Ectodermal cell (in vitro differentiated cells): ENCODE measurements at regions not wholly inside any gene's neighbourhood (a gene's known extent, or its start where the extent isn't known, plus 50 kb on each side); places are given as distances from the start of the nearest gene placed in this dataset.

ENCODE experiments used
- H3K27ac ChIP-seq: 2 replicates; pipeline ENCODE4 v1.7.0; 2013; ENCODE audit warnings: mild to moderate bottlenecking, low read depth, low read length; ENCODE audit not compliant: insufficient read depth, poor library complexity, severe bottlenecking
- H3K27me3 ChIP-seq: 2 replicates; pipeline ENCODE4 v1.7.0; 2013; ENCODE audit warnings: mild to moderate bottlenecking, low read length; ENCODE audit not compliant: insufficient read depth, control insufficient read depth, poor library complexity, severe bottlenecking
- H3K36me3 ChIP-seq: one replicate; pipeline ENCODE4 v1.7.0; 2013; ENCODE audit warnings: low read length; ENCODE audit not compliant: control insufficient read depth, insufficient read depth
- H3K4me1 ChIP-seq: one replicate; pipeline ENCODE4 v1.7.0; 2013; ENCODE audit warnings: low read length; ENCODE audit not compliant: control insufficient read depth, insufficient read depth
- H3K4me3 ChIP-seq: 2 replicates; pipeline ENCODE4 v1.7.0; 2013; ENCODE audit warnings: low read depth, low read length, control low read depth; ENCODE audit not compliant: insufficient read depth
- H3K9me3 ChIP-seq: 2 replicates; pipeline ENCODE4 v1.7.0; 2013; ENCODE audit warnings: mild to moderate bottlenecking, low read length, moderate library complexity; ENCODE audit not compliant: control insufficient read depth
- WGBS, 2 experiments: methylation state at CpG; one replicate each; pipeline ENCODE4 v1.1.7; 2013; ENCODE audit warnings: missing lambda C conversion rate in 2 of 2; 5-methylcytosine and 5-hydroxymethylcytosine counted together

GRCh38 chr14:101362529-101363260 lies 198.6 kb upstream of the DIO3 start:
- 90% methylated on average over 17 of the region's 17 CpGs for WGBS, 2 experiments
- peaks cover 52% of the 10 kb centered on the region for H3K4me1 ChIP-seq
- H3K9me3 ChIP-seq = no peaks in the 10 kb centered on the region
- no peak overlapping the region for H3K27ac ChIP-seq
- H3K27me3 ChIP-seq = no peaks in the 10 kb centered on the region
- H3K4me3 ChIP-seq = no peak overlapping the region
- H3K36me3 ChIP-seq = no peaks in the 10 kb centered on the region

DNA sequence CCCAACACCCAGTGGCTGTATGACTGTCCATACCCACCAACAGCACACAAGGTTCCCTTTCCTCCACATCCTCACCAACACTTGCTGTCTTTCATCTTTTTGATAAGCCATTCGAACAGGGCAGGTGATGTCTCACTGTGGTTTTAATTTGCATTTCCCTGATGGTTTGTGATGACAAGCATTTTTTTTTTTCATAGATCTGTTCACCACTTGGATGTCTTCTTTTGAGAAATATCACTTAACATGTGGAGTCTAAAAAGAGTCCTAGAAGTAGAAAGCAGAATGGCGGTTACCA lies 198.1 kb upstream of the DIO3 start:
- H3K27me3 ChIP-seq = no peaks in the 10 kb centered on the region
- 85 to 100% methylated on average over 2 of the region's 2 CpGs for WGBS, 2 experiments
- peaks cover 55% of the 10 kb centered on the region for H3K4me1 ChIP-seq
- no peaks in the 10 kb centered on the region for H3K9me3 ChIP-seq
- H3K27ac ChIP-seq = no peak overlapping the region
- no peaks in the 10 kb centered on the region for H3K36me3 ChIP-seq
- H3K4me3 ChIP-seq = no peak overlapping the region

DNA sequence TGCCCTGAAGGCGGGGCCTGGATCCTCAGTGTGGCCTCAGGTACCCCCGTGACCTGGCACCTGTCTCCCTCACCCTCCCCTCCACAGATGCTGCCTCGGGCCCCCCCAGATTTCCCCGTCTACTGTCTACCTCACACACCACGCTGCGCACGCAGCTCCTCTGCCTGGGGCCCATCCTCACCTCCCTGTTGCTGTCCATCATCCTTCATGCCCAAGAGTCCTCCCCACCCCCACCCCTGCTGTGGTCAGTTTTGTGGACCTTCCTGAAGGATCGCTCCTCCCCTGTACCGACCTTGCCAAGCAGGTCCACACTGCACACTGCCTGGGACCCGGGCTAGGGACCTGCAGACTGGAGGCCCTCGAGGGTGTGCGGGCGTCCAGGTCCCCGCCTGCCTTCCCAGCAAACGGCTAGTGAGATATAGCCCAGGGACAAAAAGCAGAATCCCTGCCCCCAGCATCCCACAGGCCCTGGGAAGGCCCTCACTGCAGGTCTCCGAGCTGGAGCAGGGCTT lies 197.4 kb upstream of the DIO3 start:
- Histone ChIP-seq H3K4me3 (no peak overlapping the region), H3K9me3 (no peaks in the 10 kb centered on the region), H3K4me1 (peaks cover 55% of the 10 kb centered on the region), H3K36me3 (no peaks in the 10 kb centered on the region), H3K27ac (no peak overlapping the region), H3K27me3 (no peaks in the 10 kb centered on the region)
- 91 to 94% methylated on average over 16 of the region's 16 CpGs for WGBS, 2 experiments

GRCh38 chr14:101364503-101365328 lies 196.6 kb upstream of the DIO3 start:
- no peak overlapping the region for H3K4me3 ChIP-seq

GRCh38 chr14:101365329-101366158 lies 195.8 kb upstream of the DIO3 start:
- Histone ChIP-seq H3K27me3 (no peaks in the 10 kb centered on the region), H3K27ac (no peak overlapping the region), H3K9me3 (no peaks in the 10 kb centered on the region), H3K4me3 (no peak overlapping the region), H3K4me1 (peaks cover 43% of the 10 kb centered on the region), H3K36me3 (no peaks in the 10 kb centered on the region)
- WGBS, 2 experiments = 69 to 79% methylated on average over 20 of the region's 20 CpGs

More at GRCh38 chr14:101364503-101365328, 196.6 kb upstream of the DIO3 start:
- Histone ChIP-seq H3K4me1 (peaks cover 51% of the 10 kb centered on the region), H3K27ac (no peak overlapping the region), H3K36me3 (no peaks in the 10 kb centered on the region), H3K9me3 (no peaks in the 10 kb centered on the region), H3K27me3 (no peaks in the 10 kb centered on the region)
- 86 to 90% methylated on average over 41 to 42 of the region's 42 CpGs for WGBS, 2 experiments

GRCh38 chr14:101367421-101368261 lies 193.7 kb upstream of the DIO3 start:
- Histone ChIP-seq H3K9me3 (no peaks in the 10 kb centered on the region), H3K4me3 (no peak overlapping the region), H3K4me1 (peaks cover 40% of the 10 kb centered on the region), H3K27me3 (no peaks in the 10 kb centered on the region), H3K36me3 (no peaks in the 10 kb centered on the region), H3K27ac (no peak overlapping the region)
- 76 to 78% methylated on average over 23 of the region's 23 CpGs for WGBS, 2 experiments

- H3K27ac ChIP-seq = no peak overlapping the region
- H3K4me1 ChIP-seq = peaks cover 47% of the 10 kb centered on the region
- no peak overlapping the region for H3K4me3 ChIP-seq
- no peaks in the 10 kb centered on the region for H3K36me3 ChIP-seq
- no peaks in the 10 kb centered on the region for H3K27me3 ChIP-seq
- WGBS, 2 experiments = 92 to 97% methylated on average over 6 of the region's 6 CpGs
- H3K9me3 ChIP-seq = no peaks in the 10 kb centered on the region
Measured at GRCh38 chr14:101368629-101369028, 192.7 kb upstream of the DIO3 start.

GRCh38 chr14:101369194-101369915 lies 191.9 kb upstream of the DIO3 start:
- WGBS, 2 experiments = 95% methylated on average over 17 of the region's 17 CpGs
- Histone ChIP-seq H3K4me3 (no peak overlapping the region), H3K4me1 (peaks cover 40% of the 10 kb centered on the region), H3K27ac (no peak overlapping the region), H3K27me3 (no peaks in the 10 kb centered on the region), H3K36me3 (no peaks in the 10 kb centered on the region), H3K9me3 (no peaks in the 10 kb centered on the region)
